Prostate gland (tissue), 2 donors: ENCODE measurements at regions not wholly inside any gene's neighbourhood (a gene's known extent, or its start where the extent isn't known, plus 50 kb on each side); places are given as distances from the start of the nearest gene placed in this dataset.

Experiments
- CTCF ChIP-seq, 4 experiments: fragments of 200-600 bp in 2 of 4; fragments of 450-650 bp in 2 of 4; sonication (generic) in 2 of 4; IDR thresholded peaks; 1 replicate in 3 of 4; 2 replicates in 1 of 4; pipeline ENCODE4 v1.5.1; 2016 to 2019; ENCODE audit warnings: antibody characterized with exemption in 4 of 4, mild to moderate bottlenecking in 2 of 4, moderate library complexity in 2 of 4
- POLR2AphosphoS5 ChIP-seq: sonication (generic); formaldehyde crosslinking; IDR thresholded peaks from one replicate; pipeline ENCODE4 v1.6.1; 2017; ENCODE audit warnings: antibody characterized with exemption

- TF ChIP-seq CTCF (IDR thresholded peaks at IDR 0.05) (no peak), POLR2AphosphoS5 (no peak)
Measured at GRCh38 chr7:27000496-27000895, 95.3 kb downstream of the HOXA1 start.
